Coronary artery (tissue), 2 donors: ENCODE measurements at regions not wholly inside any gene's neighbourhood (a gene's known extent, or its start where the extent isn't known, plus 50 kb on each side); places are given as distances from the start of the nearest gene placed in this dataset.

Source experiments
- DNase-seq: peaks from one replicate; pipeline ENCODE4 v3.0.0-alpha.2; 2017; ENCODE audit warnings: low spot score
- H3K27ac ChIP-seq, 2 donors: fragments of 200-600 bp; sonication (generic); one replicate each; pipeline ENCODE4 v1.5.1; 2016 to 2019
- H3K4me3 ChIP-seq: fragments of 200-600 bp; sonication (generic); 2 replicates; pipeline ENCODE4 v1.5.1; 2016; ENCODE audit warnings: mild to moderate bottlenecking, moderate library complexity
- CTCF ChIP-seq: fragments of 200-600 bp; sonication (generic); IDR thresholded peaks from one replicate; pipeline ENCODE4 v1.5.1; 2019; ENCODE audit warnings: antibody characterized with exemption

GRCh38 chr12:118851891-118852290, 129.4 kb upstream of the SRRM4 start:
- no peak for DNase-seq
- no peak for TF ChIP-seq CTCF
- Histone ChIP-seq H3K4me3 (no peak overlapping the region), H3K27ac (no peak overlapping the region)

GRCh38 chr12:118853634-118854033, 127.7 kb upstream of the SRRM4 start:
- no peak for DNase-seq
- no peak for TF ChIP-seq CTCF

GRCh38 chr12:118855858-118856257, 125.5 kb upstream of the SRRM4 start:
- Histone ChIP-seq H3K27ac (no peak overlapping the region), H3K4me3 (no peak overlapping the region)
- no peak for DNase-seq
- no peak for TF ChIP-seq CTCF

More at GRCh38 chr12:118853634-118854033, 127.7 kb upstream of the SRRM4 start:
- no peak overlapping the region for H3K4me3 ChIP-seq
- no peak overlapping the region for H3K27ac ChIP-seq

- no peak for DNase-seq
- no peak for TF ChIP-seq CTCF
- Histone ChIP-seq H3K4me3 (no peak overlapping the region), H3K27ac (no peak overlapping the region)
Measured at GRCh38 chr12:118866346-118866745, 115.0 kb upstream of the SRRM4 start.

- H3K4me3 ChIP-seq = no peak overlapping the region
- no peak for TF ChIP-seq CTCF
- H3K27ac ChIP-seq = no peak overlapping the region
- no peak for DNase-seq
Measured at GRCh38 chr12:118870551-118870950, 110.8 kb upstream of the SRRM4 start.

- DNase-seq = no peak
- no peak for TF ChIP-seq CTCF
Measured at GRCh38 chr12:118874698-118875548, 106.4 kb upstream of the SRRM4 start.

More at GRCh38 chr12:118874698-118875548, 106.4 kb upstream of the SRRM4 start:
- H3K27ac ChIP-seq = no peak overlapping the region
- H3K4me3 ChIP-seq = no peak overlapping the region
